Upper lobe of left lung (tissue), 4 donors: ENCODE measurements at regions not wholly inside any gene's neighbourhood (a gene's known extent, or its start where the extent isn't known, plus 50 kb on each side); places are given as distances from the start of the nearest gene placed in this dataset.

Experiments used
- EP300 ChIP-seq, 4 donors: sonication (generic); formaldehyde crosslinking; IDR thresholded peaks; one replicate each; pipeline ENCODE4 v1.5.1; 2017; ENCODE audit warnings: antibody characterized with exemption in 4 of 4, control low read depth in 2 of 4
- POLR2A ChIP-seq, 4 donors: fragments of 450-650 bp; IDR thresholded peaks; one replicate each; pipeline ENCODE4 v1.5.1; 2016 to 2017; ENCODE audit warnings: antibody characterized with exemption in 4 of 4, mild to moderate bottlenecking in 2 of 4
- POLR2AphosphoS5 ChIP-seq, 2 donors: sonication (generic); formaldehyde crosslinking; IDR thresholded peaks; one replicate each; pipeline ENCODE4 v1.5.1; 2017; ENCODE audit warnings: antibody characterized with exemption in 2 of 2
- TF ChIP-seq, protein P1 (sequence below), 6 experiments: fragments of 450-650 bp in 4 of 6; fragments of 200-600 bp in 2 of 6; sonication (generic) in 2 of 6; IDR thresholded peaks; one replicate each; pipeline ENCODE4 v1.5.1; 2016 to 2019; ENCODE audit warnings: antibody characterized with exemption in 6 of 6

- TF ChIP-seq POLR2AphosphoS5 (IDR thresholded peaks at IDR 0.05) (no peak), POLR2A (IDR thresholded peaks at IDR 0.05) (no peak), EP300 (IDR thresholded peaks at IDR 0.05) (no peak)
- TF ChIP-seq, protein P1, sequence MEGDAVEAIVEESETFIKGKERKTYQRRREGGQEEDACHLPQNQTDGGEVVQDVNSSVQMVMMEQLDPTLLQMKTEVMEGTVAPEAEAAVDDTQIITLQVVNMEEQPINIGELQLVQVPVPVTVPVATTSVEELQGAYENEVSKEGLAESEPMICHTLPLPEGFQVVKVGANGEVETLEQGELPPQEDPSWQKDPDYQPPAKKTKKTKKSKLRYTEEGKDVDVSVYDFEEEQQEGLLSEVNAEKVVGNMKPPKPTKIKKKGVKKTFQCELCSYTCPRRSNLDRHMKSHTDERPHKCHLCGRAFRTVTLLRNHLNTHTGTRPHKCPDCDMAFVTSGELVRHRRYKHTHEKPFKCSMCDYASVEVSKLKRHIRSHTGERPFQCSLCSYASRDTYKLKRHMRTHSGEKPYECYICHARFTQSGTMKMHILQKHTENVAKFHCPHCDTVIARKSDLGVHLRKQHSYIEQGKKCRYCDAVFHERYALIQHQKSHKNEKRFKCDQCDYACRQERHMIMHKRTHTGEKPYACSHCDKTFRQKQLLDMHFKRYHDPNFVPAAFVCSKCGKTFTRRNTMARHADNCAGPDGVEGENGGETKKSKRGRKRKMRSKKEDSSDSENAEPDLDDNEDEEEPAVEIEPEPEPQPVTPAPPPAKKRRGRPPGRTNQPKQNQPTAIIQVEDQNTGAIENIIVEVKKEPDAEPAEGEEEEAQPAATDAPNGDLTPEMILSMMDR (IDR thresholded peaks at IDR 0.05), result no peak
Observed at GRCh38 chr16:81149614-81150013, 53.4 kb upstream of the GCSH start.
